ENCODE measurements at regions not wholly inside any gene's neighbourhood (a gene's known extent, or its start where the extent isn't known, plus 50 kb on each side); places are given as distances from the start of the nearest gene placed in this dataset.
"Not testable (repeated sequence)": the region's sequence is repeated elsewhere in the genome, so short reads cannot be mapped to it uniquely, and the experiment has no call there.

DNA sequence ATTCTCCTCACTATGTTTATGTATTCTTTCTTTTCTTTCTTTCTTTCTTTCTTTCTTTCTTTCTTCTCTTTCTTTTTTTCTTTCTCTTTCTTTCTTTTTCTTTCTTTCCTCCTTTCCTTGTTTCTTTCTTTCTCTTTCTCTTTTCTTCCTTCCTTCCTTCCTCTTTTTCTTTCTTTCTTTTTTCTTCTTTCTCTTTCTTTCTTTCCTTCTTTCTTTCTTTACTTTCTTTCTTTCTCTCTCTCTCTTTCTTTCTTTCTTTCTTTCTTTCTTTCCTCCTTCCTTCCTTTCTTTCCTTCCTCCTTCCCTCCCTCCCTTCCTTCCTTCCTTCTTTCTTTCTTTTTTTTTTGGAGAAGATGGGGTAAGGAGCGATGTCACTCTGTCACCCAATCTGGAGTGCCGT, 1405.5 kb downstream of the SLITRK5 start:
- no peak for DNase-seq

DNA sequence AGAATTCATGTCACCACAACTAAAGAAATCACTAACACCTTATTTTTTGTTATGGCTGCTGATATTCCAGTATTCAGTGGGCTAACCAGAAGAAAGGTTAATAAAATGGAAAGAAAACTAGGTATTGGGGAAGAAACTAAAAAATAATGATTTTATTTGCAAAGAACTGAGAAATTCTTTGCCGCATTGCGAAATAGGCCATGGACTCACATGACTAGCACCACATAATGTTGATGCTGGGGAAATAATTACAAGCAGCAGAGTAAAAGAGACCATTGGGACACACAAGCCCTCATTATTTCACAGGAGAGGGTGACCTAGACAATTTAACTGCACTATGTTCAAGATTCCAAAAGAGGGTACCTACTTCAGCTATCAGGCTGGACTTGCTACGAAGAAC, 1411.5 kb downstream of the SLITRK5 start:
- DNase-seq = no peak

DNA sequence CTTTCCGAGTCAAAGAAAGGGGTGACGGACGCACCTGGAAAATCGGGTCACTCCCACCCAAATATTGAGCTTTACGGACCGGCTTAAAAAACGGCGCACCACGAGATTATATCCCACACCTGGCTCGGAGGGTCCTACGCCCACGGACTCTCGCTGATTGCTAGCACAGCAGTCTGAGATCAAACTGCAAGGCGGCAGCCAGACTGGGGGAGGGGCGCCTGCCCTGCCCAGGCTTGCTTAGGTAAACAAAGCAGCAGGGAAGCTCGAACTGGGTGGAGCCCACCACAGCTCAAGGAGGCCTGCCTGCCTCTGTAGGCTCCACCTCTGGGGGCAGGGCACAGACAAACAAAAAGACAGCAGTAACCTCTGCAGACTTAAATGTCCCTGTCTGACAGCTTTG, 1416.9 kb downstream of the SLITRK5 start:
- not testable (repeated sequence) for DNase-seq

DNA sequence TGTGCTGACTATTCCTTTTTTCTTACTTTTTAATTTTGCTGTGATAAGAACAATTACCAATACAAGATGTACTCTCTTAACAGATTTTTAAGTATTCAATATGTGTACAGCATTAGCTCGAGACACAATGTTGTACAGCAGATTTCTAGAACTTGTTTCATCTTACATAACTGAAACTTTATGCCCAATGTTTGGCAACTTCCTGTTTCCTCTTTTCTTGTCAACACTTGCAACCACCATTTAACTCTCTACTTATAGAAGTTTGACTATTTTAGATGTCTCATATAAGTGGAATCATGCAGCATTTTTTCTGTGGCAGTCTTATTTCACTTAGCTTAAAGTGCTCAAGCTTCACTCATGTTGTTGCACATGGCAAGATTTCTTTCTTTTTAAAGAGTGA, 1426.8 kb downstream of the SLITRK5 start:
- no peak for DNase-seq

DNA sequence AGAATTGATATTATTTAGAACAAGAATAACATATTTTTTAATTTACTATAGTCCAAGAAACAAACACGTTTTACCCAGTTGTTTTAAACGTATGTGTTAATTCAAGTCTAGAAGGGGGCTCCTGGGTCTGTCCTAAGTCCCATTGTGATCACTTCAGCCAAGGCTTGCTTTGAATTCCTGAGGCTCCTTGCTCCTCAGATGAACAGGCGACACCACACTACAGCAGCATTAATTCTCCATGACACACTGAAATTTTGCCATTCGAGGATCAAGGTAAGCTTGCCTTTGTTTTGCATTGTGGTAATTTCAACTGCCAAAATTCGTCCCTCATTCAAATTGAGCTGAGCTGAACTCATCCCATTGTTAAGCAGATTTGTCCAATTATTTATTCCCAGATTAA, 1442.6 kb downstream of the SLITRK5 start:
- DNase-seq = no peak

DNA sequence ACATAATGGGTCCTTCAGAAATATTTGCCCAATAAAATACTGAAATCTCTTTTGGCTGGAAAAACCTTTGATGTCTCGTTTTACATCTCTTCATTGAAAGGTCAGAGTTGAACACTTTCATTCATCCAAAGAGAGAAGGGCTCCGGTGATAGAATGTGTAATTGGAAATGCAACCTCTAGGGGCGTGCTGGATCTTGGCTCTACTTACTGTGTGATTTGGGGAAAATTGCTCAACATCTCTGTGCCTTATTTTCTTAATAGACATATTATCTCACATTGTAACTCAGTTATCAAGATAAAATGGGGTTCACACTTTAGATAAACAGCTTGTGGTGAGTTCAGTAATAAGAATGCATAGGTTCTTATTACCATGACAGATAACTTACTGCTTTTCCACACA, 1444.1 kb downstream of the SLITRK5 start:
- no peak for DNase-seq

DNA sequence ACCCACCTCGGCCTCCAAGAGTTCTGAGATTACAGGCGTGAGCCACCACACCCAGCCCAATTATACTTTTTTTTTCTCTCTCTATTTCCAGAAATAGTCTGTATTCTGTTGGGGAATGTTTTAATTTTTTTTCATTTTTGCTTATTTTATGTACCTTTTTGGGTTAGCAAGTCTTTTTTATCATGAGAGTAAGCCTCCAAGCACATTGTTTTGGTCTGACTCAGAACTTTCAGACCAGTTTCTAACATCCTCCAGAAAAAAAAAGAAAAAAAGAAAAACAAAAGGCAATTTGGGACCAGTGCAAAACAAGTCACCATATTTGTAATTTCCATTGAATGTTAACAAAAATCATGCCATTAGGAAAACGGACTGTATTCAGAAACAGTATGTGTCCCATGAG, 1465.5 kb downstream of the SLITRK5 start:
- DNase-seq = no peak

DNA sequence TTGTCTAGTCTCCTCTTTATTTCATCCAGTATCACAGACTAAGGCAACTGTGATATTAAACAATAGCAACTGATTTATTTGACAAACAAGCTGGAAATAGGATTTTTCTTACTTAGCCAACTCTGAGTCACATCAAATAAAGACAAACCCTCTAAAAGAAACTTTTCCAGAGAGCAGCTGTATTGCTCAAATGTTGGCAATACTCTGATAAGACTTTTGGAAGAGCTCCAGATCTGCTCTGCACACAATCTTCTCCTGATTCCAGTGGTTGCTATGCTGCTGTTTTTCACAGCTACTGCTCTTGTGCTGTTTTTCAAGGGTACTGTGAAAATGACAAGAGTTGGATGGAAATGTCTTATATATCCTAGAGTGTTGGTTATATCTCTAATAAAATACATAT, 1479.2 kb downstream of the SLITRK5 start:
- DNase-seq = no peak

DNA sequence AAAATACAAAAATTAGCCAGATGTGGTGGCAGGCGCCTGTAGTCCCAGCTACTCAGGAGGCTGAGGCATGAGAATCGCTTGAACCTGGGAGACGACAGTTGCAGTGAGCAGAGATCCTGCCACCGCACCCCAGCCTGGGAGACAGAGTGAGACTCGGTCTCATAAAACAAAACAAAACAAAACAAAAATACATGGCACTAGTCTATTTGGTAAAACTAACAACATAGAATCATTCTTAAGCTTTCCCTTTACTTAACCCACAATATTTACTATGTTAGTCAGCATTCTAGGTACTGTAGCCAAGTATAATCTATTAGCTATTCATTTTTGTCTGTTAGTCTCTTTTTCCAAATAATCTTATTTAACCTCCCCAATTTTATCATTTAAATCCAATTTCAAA, 1482.8 kb downstream of the SLITRK5 start:
- DNase-seq = no peak

DNA sequence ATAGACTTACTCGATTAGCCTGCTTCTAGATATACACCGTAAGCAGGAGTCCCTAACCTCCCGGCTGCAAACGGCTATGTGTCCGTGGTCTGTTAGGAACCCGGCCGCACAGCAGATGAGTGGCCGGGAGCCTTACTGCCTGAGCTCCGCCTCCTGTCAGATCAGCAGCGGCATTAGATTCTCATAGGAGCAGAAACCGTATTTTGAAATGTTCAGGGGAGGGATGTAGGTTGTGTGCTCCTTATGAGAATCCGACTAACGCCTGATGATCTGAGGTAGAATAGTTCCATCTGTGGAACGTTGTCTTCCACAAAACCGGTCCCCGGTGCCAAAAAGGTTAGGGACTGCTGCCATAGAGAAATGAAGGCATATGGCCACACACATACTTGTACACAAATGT, 1491.9 kb downstream of the SLITRK5 start:
- DNase-seq = no peak

DNA sequence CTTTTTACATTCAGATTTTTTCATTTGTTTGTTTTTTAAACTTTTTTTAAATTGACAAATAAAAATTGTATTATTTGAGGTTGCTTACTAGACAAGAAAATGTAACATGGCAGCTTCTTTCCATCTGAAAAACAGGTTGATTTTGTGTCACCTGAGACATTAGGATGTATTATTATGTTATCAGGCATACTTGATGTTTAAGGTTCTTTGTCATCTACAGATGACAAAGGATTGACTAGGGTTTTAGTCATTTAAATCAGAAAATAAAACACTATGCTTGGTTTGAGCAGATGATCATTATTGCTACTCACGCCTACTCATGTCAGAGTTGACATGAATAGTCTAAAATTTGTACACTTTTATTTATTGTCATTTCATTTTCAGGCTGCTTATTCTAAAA, 1494.5 kb downstream of the SLITRK5 start:
- DNase-seq = no peak

DNA sequence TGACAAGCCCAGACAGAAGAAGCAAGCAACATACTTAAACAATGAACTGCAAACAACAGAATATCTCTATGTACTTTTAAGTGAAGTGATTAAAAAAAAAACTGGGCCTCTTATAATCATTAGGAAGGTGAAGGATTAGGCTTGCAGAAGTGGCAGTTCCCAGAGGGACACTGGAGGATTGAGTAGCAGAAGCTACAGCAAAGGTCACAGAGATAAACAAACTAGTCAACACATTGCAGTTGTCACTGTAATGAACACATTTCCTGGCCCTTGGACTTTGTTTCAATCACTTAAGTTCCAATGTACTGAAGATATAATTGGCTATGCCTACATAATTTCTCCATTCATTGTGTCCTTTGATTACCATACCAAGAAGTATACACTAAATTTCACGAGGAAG, 1498.8 kb downstream of the SLITRK5 start:
- no peak for DNase-seq

DNA sequence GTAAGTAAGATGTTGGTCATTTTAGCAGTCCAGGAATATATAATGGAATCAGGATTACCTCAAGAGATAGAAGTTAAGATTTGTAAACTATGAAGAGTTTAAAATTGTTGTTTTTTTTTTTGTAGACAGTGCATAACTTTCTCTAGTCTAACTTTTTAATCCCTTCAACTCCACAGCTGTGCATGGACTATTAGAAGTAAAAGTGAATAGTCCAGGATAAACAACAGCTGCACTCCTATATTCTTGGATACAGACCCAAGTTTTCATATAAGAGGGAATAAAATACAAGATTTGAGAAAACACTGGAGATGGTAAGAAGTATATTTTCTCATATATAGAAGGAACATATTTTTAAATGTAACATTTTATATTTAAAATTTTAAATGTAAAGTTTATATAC, 1509.9 kb downstream of the SLITRK5 start:
- DNase-seq = no peak

DNA sequence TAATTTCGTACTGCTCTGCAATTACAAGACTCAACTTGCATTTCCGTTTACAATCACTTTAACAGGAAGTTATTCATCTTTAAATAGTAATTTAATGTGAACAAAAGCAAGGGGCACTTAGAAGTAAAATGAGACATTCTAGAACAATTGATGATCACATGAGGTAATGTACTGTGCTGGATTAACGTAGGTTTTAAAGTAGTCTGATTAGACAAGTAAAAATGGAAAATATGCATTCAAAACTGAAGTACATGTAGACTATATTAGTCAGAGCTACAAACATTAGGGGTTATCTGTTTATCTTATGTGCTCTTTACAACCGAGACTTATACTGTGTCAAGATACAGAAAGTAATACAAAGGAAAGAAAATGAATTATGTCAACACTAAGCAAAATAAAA, 1528.0 kb downstream of the SLITRK5 start:
- DNase-seq = no peak

DNA sequence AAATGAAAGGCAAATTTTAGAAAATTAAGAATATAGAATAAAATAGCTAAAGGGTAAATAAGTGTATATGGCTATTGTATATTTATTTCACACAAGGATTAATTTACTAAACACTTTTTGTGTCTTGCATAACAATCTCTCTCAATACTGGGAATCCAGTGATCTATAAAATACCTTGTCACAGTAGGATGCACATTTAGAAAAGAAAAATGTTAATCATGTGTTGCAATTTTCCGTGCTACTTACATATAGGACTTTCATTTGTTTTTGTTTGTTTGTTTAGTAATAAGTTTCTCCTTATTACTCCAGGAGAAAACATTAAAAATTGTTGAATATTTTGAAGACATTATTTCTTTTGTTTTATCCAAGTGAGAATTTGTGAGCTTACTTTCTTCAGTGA, 1533.3 kb downstream of the SLITRK5 start:
- DNase-seq = no peak

DNA sequence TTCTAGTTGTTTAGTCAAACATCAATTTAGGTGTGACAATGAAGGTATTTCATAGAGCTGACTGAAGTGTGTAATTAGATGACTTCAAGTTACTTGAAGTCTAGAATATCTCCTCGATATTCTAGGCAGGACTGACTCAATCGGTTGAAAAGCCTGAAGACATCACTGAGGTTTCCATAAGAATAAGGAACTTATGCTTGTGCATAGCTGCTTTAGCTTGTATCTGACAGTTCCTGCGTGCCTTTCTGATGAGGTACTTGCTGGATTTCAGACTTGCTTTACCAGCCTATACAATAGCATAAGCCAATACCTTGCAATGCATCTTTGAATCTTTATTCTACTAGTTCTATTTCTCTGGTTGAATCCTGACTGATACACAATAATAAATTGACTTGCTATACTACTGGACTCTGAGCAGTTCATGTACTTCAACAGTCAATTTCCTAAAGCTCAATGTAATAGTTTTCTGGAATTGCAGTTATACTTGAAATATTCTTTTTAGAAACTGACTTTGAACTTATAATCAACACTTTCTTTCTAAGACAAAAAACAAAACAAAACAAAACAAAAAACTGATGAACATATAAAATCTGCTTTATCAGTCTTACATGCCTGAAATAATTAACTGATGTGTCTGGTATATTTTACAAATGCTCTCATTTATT, 1534.8 kb downstream of the SLITRK5 start:
- DNase-seq = no peak

DNA sequence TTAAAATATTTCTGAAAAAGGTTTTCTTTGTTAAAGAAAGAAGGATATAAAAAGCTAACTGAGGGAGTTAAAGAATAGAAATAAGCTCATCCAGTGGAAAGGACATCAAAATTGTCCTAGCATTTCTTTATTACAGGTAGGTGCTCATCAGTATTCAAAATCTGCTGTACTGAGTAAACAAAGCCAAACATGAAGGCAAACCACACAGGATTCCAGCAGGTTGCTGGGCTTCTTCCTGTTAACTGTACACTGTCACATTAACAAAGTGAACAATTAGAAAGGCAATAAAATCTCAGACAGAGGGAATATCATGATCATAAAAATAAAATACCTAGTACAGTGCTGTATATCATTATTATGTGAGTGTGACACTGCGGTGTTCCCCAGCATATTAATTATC, 1541.0 kb downstream of the SLITRK5 start:
- no peak for DNase-seq

DNA sequence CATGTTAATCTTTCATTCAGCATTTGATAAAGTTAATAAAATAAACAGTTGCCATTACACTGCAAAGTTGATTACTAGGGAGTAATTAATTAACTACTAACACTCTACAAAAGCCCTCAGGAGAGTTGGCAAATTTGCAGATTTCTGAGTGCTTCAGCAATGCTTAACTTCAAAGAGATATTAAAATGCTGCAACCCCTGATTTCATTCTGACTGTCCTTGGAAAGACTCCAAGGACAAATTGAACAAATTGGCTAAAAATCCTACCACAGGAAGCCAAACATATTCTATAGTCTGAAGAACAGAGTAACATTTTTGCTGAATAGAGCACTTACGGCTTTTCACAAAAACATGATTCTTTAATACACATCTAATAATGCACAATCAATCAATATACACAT, 1543.0 kb downstream of the SLITRK5 start:
- no peak for DNase-seq

DNA sequence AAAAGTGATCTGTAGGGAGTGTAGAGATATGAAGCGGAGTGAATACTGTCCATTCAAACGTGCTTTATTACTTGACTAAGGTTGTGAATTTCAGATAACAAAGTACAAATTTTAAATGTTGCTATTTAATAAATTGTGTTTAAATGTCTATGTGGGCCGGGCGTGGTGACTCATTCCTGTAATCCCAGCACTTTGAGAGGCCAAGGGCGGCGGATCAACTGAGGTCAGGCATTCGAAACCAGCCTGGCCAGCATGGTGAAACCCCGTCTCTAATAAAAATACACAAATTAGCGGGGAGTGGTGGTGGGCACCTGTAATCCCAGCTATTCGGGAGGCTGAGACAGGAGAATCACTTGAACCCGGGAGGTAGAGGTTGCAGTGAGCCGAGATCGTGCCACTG, 1544.1 kb downstream of the SLITRK5 start:
- DNase-seq = not testable (repeated sequence)

DNA sequence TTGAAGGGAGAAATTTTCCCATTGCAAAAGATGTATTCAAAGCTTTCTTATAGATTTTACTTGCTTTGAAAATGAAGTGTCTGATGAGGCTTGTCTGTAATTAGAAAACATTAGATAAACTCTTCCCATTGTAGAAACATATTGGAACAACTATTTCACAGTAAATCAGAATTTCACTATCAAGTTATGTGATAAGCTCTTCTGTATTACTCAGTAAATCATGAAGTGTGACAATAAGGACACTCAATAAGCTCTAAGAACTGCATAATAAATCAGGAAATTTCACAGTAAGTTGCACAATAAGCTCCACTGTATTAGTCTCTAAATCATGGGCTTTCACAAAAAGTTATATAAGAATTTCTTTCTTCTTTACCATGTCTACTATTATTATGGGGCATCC, 1546.6 kb downstream of the SLITRK5 start:
- no peak for DNase-seq

DNA sequence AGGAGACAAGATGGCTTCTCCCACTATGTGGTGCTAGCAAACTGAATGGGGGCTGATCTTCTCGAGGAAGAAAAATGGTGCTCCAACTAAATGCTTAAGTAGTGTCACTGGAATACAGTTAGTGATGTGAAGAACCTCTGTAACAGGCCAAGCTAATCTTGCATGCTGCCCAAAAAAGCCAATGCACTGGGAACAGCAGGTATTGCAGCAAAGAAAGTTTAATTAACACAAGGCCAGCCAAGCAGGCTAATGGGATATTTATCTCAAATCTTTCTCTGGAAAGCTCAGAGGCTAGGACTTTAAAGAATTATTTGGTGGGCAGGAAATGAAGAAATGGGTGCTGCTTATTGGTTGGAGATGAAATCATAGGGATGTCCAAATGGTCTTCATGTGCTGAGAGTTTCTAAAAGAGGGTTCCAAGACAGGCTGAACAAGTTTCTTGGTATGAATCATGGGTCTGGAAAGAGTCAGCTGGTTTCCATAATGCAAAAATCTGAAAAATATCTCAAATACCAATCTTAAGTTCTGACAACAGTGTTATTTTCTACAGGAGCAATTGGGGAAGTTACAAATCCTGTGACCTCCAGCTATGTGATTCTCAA, 1550.5 kb downstream of the SLITRK5 start:
- DNase-seq = no peak

DNA sequence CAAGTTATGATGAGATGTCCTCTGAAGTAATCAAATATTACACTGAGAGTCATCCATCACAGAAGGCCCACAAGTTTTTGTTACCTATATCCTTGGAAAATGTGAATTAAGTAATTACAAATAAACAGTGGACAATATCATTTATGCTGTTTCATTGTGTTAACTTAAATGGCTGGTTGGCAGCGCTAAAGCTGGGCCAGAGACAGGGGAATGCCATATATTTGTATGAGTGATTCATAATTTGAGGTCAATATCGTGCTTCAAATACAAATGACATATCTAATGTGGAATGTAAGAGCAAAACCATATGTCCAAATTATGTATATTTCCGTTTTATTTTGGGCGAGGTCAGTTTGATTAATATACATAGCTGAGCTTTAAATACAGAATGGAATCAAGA, 1556.2 kb downstream of the SLITRK5 start:
- DNase-seq = no peak

DNA sequence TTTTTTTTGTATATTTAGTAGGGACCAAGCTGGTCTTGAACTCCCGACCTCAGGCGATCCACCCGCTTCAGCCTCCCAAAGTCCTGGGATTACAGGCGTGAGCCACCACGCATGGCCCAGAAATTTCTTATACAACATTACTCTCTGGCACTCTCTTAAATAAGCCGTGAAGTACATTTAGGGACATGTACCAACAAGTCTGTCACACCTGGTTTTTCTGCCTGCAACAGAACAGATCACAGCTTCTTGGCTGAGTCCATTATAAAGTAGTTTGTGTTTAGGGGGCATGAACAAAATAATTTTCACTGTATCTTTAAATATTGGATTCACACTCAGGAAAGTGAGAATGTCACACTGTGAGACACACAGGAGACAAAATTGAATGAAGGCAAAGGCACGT, 1567.3 kb downstream of the SLITRK5 start:
- DNase-seq = no peak

DNA sequence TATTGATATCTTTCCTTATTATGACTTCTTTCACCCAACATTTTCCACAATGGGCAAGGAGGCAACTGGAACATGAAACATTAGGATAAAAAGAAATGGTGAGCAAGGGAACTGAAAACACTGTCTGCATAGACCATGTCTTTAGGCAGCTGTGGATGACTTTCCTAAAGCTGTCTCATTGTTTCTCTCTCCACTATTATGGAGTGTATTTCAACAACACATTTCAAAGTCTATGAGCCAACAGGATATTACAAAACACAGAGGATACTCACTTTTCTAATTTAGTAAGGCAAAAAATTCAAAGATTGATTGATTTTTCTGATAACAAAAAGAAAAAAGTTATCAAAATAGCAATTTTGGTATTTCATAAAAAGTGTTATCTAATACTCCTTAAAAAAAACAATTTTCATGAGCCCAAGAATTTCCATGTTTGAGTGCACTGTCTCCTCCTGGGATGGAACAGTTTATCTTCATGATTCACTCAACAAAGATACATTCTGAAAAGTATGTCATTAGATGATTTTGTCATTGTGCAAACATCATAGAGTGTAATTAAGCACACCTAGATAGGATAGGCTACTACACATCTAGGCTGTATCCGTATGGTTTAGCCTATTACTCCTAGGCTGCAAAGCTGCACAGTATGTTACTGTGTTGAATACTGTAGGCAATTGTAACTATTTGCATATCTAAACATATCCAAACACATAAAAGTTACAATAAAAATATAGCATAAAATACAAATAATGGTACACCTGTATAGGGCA, 1568.4 kb downstream of the SLITRK5 start:
- DNase-seq = no peak

All from activated CD4-positive, alpha-beta T cell treated with anti-CD3 and anti-CD28 coated beads, Interleukin-2, Interleukin-6, amounts not matched to agents 100 ng/mL and 50 ng/mL, durations not matched to agents 16 hours and 8 hours (primary cell).